Keratinocyte (primary cell): ENCODE measurements at regions not wholly inside any gene's neighbourhood (a gene's known extent, or its start where the extent isn't known, plus 50 kb on each side); places are given as distances from the start of the nearest gene placed in this dataset.

Experiments used
- DNase-seq: peaks from one replicate; pipeline ENCODE4 v3.0.0-alpha.2; 2011; ENCODE audit warnings: low read depth, missing footprints, low spot score
- FAIRE-seq: peaks from 2 replicates; lab custom pipeline; 2011; peaks lifted over from hg19 to GRCh38; lab: Jason Lieb, UNC
- H2AFZ ChIP-seq: 2 replicates; pipeline ENCODE4 v1.6.0; 2012; ENCODE audit warnings: low read length, control low read depth, inconsistent platforms; ENCODE audit not compliant: control insufficient read depth
- H3K27ac ChIP-seq: 2 replicates; pipeline ENCODE4 v1.5.1; 2011; ENCODE audit warnings: low read length; ENCODE audit not compliant: control insufficient read depth, insufficient read depth
- H3K27me3 ChIP-seq: 3 replicates; pipeline ENCODE4 v1.6.0; 2011; ENCODE audit warnings: low read length; ENCODE audit not compliant: control insufficient read depth, insufficient read depth; ENCODE audit errors: extremely low read depth
- H3K36me3 ChIP-seq, 2 experiments: 2 replicates in 1 of 2; 3 replicates in 1 of 2; pipeline ENCODE4 v1.5.1; 2011; ENCODE audit warnings: low read length in 2 of 2, mild to moderate bottlenecking in 1 of 2; ENCODE audit not compliant: control insufficient read depth in 2 of 2, insufficient read depth in 2 of 2; ENCODE audit errors: extremely low read depth in 1 of 2
- H3K4me1 ChIP-seq: 3 replicates; pipeline ENCODE4 v1.5.1; 2011; ENCODE audit warnings: low read length; ENCODE audit not compliant: control insufficient read depth, insufficient read depth; ENCODE audit errors: extremely low read depth
- H3K4me2 ChIP-seq: 3 replicates; pipeline ENCODE4 v1.6.0; 2011; ENCODE audit warnings: low read depth, low read length; ENCODE audit not compliant: control insufficient read depth, insufficient read depth; ENCODE audit errors: extremely low read depth
- H3K4me3 ChIP-seq, 3 experiments: fragments of 200-600 bp in 1 of 3; sonication (generic) in 1 of 3; 2 replicates in 2 of 3; 3 replicates in 1 of 3; pipeline ENCODE4 v1.5.1; 2011 to 2016; ENCODE audit warnings: low read length in 3 of 3, mild to moderate bottlenecking in 3 of 3, control low read depth in 2 of 3, inconsistent platforms in 1 of 3, low read depth in 1 of 3, mixed read lengths in 1 of 3, mixed run types in 1 of 3, moderate library complexity in 1 of 3; ENCODE audit not compliant: control insufficient read depth in 2 of 3, insufficient read depth in 2 of 3; ENCODE audit errors: extremely low read depth in 1 of 3
- H3K79me2 ChIP-seq: 2 replicates; pipeline ENCODE4 v1.6.0; 2012; ENCODE audit warnings: low read length; ENCODE audit not compliant: control insufficient read depth, insufficient read depth
- H3K9ac ChIP-seq: 3 replicates; pipeline ENCODE4 v1.6.0; 2011; ENCODE audit warnings: low read length; ENCODE audit not compliant: control insufficient read depth, insufficient read depth; ENCODE audit errors: extremely low read depth
- H3K9me1 ChIP-seq: 3 replicates; pipeline ENCODE4 v1.6.0; 2011; ENCODE audit warnings: low read length; ENCODE audit not compliant: control insufficient read depth, insufficient read depth; ENCODE audit errors: extremely low read depth
- H3K9me3 ChIP-seq: 2 replicates; pipeline ENCODE4 v1.5.1; 2012; ENCODE audit warnings: low read depth, low read length; ENCODE audit not compliant: control insufficient read depth
- H4K20me1 ChIP-seq: 3 replicates; pipeline ENCODE4 v1.6.0; 2011; ENCODE audit warnings: low read length; ENCODE audit not compliant: control insufficient read depth, insufficient read depth; ENCODE audit errors: extremely low read depth
- EZH2 ChIP-seq: IDR thresholded peaks from one replicate; pipeline ENCODE4 v1.6.1; 2012; ENCODE audit warnings: inconsistent platforms, mild to moderate bottlenecking, low read length, moderate library complexity
- dilution Hi-C: fragments of 300-500 bp; cut with MboI; formaldehyde crosslinking; loops from one replicate; pipeline ENCODE4 v1.7.0; 2020; ENCODE audit warnings: low sequenced_read_pairs; ENCODE audit not compliant: extremely low pct_ligation_motif_present
- TF ChIP-seq, protein P1 (sequence below), 3 experiments: IDR thresholded peaks in 1 of 3; conservative IDR thresholded peaks in 1 of 3; optimal IDR thresholded peaks in 1 of 3; 2 replicates in 2 of 3; 3 replicates in 1 of 3; pipeline versions ENCODE3 to v1.5.1; 2011; ENCODE audit warnings: low read length in 3 of 3, mild to moderate bottlenecking in 3 of 3, moderate library complexity in 2 of 3, control low read depth in 1 of 3, inconsistent platforms in 1 of 3; ENCODE audit not compliant: insufficient read depth in 2 of 3; ENCODE audit errors: extremely low read depth in 1 of 3

GRCh38 chr1:103218821-103219220 is 110.5 kb upstream of the COL11A1 start:
- Histone ChIP-seq H4K20me1 (no peaks in the 10 kb centered on the region), H3K4me3 (no peak overlapping the region), H3K36me3 (no peaks in the 10 kb centered on the region), H3K9me3 (no peaks in the 10 kb centered on the region), H3K4me1 (no peaks in the 10 kb centered on the region), H2AFZ (no peak overlapping the region), H3K9me1 (no peaks in the 10 kb centered on the region), H3K27ac (no peak overlapping the region), H3K4me2 (no peak overlapping the region), H3K9ac (no peak overlapping the region), H3K79me2 (no peaks in the 10 kb centered on the region), H3K27me3 (no peaks in the 10 kb centered on the region)
- TF ChIP-seq, protein P1, sequence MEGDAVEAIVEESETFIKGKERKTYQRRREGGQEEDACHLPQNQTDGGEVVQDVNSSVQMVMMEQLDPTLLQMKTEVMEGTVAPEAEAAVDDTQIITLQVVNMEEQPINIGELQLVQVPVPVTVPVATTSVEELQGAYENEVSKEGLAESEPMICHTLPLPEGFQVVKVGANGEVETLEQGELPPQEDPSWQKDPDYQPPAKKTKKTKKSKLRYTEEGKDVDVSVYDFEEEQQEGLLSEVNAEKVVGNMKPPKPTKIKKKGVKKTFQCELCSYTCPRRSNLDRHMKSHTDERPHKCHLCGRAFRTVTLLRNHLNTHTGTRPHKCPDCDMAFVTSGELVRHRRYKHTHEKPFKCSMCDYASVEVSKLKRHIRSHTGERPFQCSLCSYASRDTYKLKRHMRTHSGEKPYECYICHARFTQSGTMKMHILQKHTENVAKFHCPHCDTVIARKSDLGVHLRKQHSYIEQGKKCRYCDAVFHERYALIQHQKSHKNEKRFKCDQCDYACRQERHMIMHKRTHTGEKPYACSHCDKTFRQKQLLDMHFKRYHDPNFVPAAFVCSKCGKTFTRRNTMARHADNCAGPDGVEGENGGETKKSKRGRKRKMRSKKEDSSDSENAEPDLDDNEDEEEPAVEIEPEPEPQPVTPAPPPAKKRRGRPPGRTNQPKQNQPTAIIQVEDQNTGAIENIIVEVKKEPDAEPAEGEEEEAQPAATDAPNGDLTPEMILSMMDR (optimal IDR thresholded peaks at IDR 0.05 in 1 of 3, IDR thresholded peaks at IDR 0.05 in 1 of 3, conservative IDR thresholded peaks at IDR 0.05 in 1 of 3; ENCODE audit: extremely low read depth in 1 of 3, insufficient read depth in 2 of 3, low read length in 3 of 3), result no peak
- TF ChIP-seq EZH2, result no peak
- dilution Hi-C loops, result no loop called here
- DNase-seq (no peak), FAIRE-seq (no peak)

GRCh38 chr1:103218369-103218768 is 110.0 kb upstream of the COL11A1 start:
- Histone ChIP-seq H3K9me3 (no peaks in the 10 kb centered on the region), H3K4me2 (no peak overlapping the region), H3K79me2 (no peaks in the 10 kb centered on the region), H3K27ac (no peak overlapping the region), H3K4me1 (no peaks in the 10 kb centered on the region), H2AFZ (no peak overlapping the region), H3K9ac (no peak overlapping the region), H3K9me1 (no peaks in the 10 kb centered on the region), H3K27me3 (no peaks in the 10 kb centered on the region), H3K36me3 (no peaks in the 10 kb centered on the region), H3K4me3 (no peak overlapping the region), H4K20me1 (no peaks in the 10 kb centered on the region)
- dilution Hi-C loops, result no loop called here
- DNase-seq, result no peak
- FAIRE-seq, result no peak
- TF ChIP-seq EZH2, result no peak
- TF ChIP-seq, protein P1 (optimal IDR thresholded peaks at IDR 0.05 in 1 of 3, IDR thresholded peaks at IDR 0.05 in 1 of 3, conservative IDR thresholded peaks at IDR 0.05 in 1 of 3; ENCODE audit: extremely low read depth in 1 of 3, insufficient read depth in 2 of 3, low read length in 3 of 3), result no peak
